AG08395 (cell line): ENCODE measurements at regions not wholly inside any gene's neighbourhood (a gene's known extent, or its start where the extent isn't known, plus 50 kb on each side); places are given as distances from the start of the nearest gene placed in this dataset.

Source experiments
- DNase-seq: peaks from one replicate; pipeline ENCODE4 v3.0.0; 2012; ENCODE audit warnings: mixed read lengths, low spot score

GRCh38 chr18:10057894-10058791 lies 144.3 kb downstream of the VAPA start:
- DNase-seq = peak; percentile 61

GRCh38 chr18:10059610-10060468 lies 146.0 kb downstream of the VAPA start:
- DNase-seq = no peak

GRCh38 chr18:10060469-10060782 lies 146.6 kb downstream of the VAPA start:
- no peak for DNase-seq

DNA sequence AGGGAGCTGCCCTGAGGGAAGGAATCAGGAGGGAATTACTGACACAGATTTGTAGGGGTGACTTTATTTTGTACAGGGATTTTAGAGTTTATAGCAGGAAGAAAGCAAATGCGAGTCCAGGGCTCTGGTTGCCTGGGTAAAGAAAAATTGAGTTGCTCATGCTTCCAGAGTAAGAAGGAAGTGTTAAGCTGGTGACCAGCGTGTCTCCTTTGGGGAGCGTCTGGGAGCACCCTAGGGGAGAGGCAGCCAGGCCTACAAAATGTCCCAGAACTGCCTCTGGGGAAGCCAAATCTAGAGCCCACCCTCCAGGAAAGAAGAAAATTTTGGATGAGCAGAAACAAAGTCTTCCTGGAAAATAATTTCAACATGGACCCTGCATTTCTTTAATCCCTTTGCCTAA lies 147.0 kb downstream of the VAPA start:
- no peak for DNase-seq

GRCh38 chr18:10061566-10062140 lies 147.8 kb downstream of the VAPA start:
- no peak for DNase-seq

DNA sequence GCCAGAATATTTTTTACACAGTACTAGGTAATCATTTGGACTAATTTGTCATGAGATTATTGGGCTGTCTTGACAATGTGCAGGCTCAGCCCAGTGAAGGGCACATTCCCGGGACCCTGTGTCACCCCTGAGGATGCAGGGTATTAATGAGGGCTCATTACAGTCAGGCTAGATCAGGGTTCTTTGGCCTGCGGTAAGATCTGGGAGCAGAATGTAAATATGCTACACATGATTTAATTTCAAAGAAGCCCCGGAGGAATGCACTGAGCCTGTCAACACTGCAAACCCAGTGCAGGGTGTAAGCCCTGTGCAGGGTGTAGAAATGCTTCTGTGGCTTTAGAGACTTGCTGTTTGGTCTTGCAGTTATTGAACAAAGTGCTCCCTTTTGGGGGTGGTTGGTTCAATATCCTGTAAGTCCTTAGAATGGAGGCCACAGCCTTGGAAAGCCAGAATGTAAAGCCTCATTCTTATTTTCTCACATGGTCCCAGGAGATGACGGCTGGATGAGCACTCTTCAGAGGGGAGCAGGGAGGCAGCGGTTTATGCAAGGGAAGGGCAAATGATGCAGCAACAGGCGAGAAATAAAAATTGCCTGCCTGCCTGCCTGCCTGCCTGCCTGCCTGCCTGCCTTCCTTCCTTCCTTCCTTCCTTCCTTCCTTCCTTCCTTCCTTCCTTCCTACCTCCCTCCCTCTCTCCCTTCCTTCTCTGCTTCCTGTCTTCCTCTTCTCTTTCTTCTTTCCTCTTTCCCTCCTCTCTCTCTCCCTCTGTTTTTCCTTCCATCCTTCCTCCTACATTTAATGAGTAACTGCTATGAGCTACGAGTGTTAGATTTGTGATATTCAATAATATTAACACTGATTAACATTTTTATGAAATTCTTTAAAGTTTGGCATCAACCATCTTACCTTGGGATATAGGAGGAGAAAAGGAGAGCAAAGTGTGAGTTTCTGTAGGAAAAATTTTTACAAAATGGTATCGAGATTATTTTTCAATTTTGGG lies 148.8 kb downstream of the VAPA start:
- DNase-seq = no peak

DNA sequence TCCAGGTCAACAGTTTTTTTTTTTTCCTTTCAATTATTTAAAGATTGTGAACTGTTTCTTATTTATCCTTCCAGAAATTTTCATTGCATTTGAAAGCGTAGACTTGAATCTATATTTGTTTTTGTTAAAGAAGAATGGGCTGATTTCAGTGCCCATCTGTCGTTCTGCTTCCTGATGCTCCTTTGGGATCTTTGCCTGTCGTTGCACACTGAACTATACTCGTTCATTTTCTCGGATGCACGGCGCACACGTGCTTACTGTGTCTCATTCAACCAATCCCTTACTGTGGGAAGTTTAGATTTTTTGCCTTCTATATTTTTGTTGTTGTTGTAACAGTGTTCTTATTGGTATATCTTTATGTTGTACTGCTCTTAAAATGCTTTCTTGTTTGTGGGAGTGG lies 149.7 kb downstream of the VAPA start:
- no peak for DNase-seq

GRCh38 chr18:10064267-10064666 lies 150.5 kb downstream of the VAPA start:
- DNase-seq = no peak

DNA sequence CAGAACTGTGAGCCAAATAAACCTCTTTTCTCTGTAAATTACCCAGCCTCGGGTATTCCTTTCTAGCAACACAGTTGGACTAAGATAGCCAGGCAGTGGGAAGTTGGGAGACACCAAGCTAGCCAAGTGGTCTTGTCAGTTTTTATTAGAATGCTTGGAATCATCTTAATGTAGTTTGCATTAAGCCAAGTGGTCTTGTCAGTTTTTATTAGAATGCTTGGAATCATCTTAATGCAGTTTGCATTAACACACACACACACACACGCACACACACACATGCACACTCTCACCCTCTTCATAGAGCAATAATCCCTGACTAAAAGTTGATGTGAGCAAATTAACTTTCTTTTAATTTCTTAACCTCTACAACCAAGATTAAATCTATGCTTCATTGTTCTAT lies 151.5 kb downstream of the VAPA start:
- DNase-seq = no peak

- no peak for DNase-seq
Observed at GRCh38 chr18:10067670-10068659, 154.1 kb downstream of the VAPA start.

- no peak for DNase-seq
Observed at GRCh38 chr18:10068766-10069567, 155.2 kb downstream of the VAPA start.

DNA sequence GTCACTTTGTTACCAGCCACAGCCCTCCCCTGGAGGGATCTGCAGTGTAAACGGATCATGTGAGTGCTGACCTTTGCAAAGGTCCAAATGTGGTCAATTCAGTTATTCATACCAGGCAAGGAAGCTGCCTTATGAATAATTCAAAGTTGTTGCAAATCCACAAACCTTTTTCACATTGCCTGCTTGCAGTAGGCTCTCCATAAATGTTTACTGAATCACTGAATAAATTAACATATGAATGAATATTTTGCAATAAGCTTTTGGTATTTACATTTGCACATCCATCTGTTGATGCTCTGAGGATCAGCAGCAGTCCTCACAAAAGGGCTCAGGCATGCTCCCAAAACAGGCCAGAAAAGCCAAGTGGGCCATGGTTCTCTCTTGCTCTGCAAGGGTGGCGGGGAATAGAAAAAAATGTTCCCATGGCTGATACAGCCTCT lies 156.8 kb downstream of the VAPA start:
- no peak for DNase-seq

DNA sequence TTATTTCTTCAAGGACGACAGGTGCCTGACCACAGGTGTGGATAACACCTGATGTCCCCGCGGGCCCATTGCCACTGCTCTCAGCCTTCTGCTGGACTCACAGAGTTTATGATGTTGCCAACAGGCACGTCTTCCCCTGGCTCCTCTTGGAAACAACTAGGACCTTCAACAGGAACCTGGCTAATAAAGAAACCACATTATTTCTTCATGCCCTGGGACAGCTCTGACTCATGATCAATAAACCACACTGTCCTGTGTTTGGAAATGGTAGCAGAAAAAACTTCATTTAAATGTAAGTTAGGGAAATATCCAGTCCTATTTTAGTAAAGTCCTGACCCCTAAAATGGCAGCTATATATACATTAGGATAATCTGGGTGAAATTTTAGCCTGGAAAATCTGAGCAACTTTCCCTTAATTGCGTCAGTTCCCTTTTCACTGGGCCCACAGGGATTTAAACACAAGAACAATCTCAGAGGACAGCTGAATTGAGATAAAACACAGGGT lies 158.9 kb downstream of the VAPA start:
- peak; percentile 72 for DNase-seq

GRCh38 chr18:10074110-10074509 lies 160.3 kb downstream of the VAPA start:
- DNase-seq = no peak

DNA sequence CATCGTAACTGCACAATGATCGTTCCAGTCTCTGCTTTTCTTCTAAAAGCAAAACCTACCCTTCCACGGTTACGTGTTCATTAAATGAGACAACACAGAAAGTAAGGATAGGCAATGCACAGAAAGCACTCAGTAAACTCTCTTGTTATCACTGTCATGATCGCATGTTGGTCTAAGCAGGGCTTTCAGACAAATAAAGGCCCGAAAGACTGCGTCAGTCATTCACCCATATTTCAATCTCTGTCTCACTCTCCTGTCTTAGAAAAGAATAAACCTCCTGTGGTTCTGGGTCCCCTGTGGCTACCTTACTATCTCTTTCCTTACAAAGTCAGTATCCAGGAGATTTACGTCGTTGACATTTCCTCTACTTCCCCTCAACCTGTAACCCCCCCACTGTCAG lies 160.9 kb downstream of the VAPA start:
- DNase-seq = no peak

- no peak for DNase-seq
Observed at GRCh38 chr18:10076502-10077030, 162.8 kb downstream of the VAPA start.

GRCh38 chr18:10077986-10078385 lies 164.2 kb downstream of the VAPA start:
- DNase-seq = no peak

- no peak for DNase-seq
Observed at GRCh38 chr18:10080372-10080771, 166.6 kb downstream of the VAPA start.

DNA sequence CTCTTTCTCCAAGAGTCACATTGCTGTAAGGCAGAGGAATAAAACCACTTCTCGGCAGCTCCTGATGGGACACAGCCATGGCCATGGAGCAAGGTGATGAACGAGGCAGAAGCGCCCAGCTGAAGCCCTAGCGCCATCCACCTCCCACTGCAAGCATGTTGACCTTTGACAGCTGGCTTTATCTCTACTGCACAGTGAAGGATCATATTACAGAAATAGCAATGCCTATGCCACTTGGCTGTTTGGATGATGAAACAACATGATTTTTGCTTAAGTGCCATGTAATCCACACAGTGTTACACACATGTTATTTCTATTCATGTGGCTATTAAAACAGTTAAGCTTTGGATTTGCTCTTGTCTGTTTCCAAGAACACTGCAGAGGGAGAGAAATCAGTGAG lies 167.7 kb downstream of the VAPA start:
- DNase-seq = no peak
